ENCODE measurements at regions not wholly inside any gene's neighbourhood (a gene's known extent, or its start where the extent isn't known, plus 50 kb on each side); places are given as distances from the start of the nearest gene placed in this dataset.

DNA sequence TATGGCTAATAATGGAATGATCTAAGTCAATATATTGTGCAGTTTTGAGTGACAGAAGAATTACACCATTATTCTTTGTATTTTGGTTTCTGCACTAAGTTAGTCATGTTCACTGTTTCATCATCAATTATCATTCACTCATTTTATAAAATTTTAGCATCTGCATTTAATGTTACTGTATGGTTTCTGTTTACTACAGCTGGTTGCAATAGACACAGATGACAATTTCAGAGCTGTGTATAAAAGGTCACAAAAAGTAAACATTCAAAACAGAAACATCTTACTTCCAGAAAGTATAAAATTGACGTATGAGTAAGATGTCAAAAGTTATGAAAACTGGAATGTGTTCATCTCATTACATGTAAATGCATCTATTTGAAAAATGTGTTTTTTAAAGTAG is 111.1 kb upstream of the GBE1 start:
- no peak overlapping the region for H3K4me3 ChIP-seq (replicated peaks in 1 of 3; ENCODE audit: low read depth in 2 of 3, low read length in 3 of 3)
- Mint-ChIP-seq H3K27me3 (ENCODE audit: low read depth in 3 of 3) (no peaks in the 10 kb centered on the region), H3K4me1 (peaks cover 14% of the 10 kb centered on the region), H3K36me3 (no peaks in the 10 kb centered on the region), H3K27ac (no peak overlapping the region), H3K4me3 (no peak overlapping the region), H3K9me3 (peaks cover 0 to 9% (median 3%) of the 10 kb centered on the region in 7 donors)
- DNase-seq = no peak
- intact Hi-C loops (cut with micrococcal nuclease) = no loop called here
- no peaks in the 10 kb centered on the region for H3K79me2 ChIP-seq (ENCODE audit: insufficient read depth, low read length)
- WGBS (ENCODE audit: insufficient coverage) = no CpG with 5 or more reads among the region's 1 CpG
- H3K9ac ChIP-seq (ENCODE audit: insufficient read depth, low read length, poor library complexity, severe bottlenecking) = no peak overlapping the region
- no peaks in the 10 kb centered on the region for H3K27me3 ChIP-seq (ENCODE audit: control insufficient read depth in 2 of 2, insufficient read depth in 2 of 2, low read length in 2 of 2)
- H3K9me3 ChIP-seq (replicated peaks in 1 of 2; ENCODE audit: control insufficient read depth in 1 of 2, insufficient read depth in 1 of 2, low read length in 2 of 2) = peaks cover 0 to 3% of the 10 kb centered on the region in 2 donors
- TF ChIP-seq, protein P1, sequence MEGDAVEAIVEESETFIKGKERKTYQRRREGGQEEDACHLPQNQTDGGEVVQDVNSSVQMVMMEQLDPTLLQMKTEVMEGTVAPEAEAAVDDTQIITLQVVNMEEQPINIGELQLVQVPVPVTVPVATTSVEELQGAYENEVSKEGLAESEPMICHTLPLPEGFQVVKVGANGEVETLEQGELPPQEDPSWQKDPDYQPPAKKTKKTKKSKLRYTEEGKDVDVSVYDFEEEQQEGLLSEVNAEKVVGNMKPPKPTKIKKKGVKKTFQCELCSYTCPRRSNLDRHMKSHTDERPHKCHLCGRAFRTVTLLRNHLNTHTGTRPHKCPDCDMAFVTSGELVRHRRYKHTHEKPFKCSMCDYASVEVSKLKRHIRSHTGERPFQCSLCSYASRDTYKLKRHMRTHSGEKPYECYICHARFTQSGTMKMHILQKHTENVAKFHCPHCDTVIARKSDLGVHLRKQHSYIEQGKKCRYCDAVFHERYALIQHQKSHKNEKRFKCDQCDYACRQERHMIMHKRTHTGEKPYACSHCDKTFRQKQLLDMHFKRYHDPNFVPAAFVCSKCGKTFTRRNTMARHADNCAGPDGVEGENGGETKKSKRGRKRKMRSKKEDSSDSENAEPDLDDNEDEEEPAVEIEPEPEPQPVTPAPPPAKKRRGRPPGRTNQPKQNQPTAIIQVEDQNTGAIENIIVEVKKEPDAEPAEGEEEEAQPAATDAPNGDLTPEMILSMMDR (IDR thresholded peaks at IDR 0.05) = no peak
- H3K36me3 ChIP-seq (replicated peaks in 1 of 2; ENCODE audit: control insufficient read depth in 1 of 2, insufficient read depth in 2 of 2, low read length in 2 of 2) = no peaks in the 10 kb centered on the region
- no peak overlapping the region for H2AFZ ChIP-seq (ENCODE audit: insufficient read depth, low read depth, low read length, poor library complexity, severe bottlenecking)
- H3K4me2 ChIP-seq (replicated peaks; ENCODE audit: extremely low read depth, low read length, poor library complexity, severe bottlenecking) = no peak overlapping the region
- no peaks in the 10 kb centered on the region for H4K20me1 ChIP-seq (ENCODE audit: insufficient read depth, low read length)
- H3K4me1 ChIP-seq (ENCODE audit: control insufficient read depth in 1 of 2, insufficient read depth in 2 of 2, low read length in 2 of 2) = peaks cover 0 to 5% of the 10 kb centered on the region in 2 donors
- no peak overlapping the region for H3K27ac ChIP-seq (ENCODE audit: low read depth in 1 of 2, low read length in 2 of 2)

DNA sequence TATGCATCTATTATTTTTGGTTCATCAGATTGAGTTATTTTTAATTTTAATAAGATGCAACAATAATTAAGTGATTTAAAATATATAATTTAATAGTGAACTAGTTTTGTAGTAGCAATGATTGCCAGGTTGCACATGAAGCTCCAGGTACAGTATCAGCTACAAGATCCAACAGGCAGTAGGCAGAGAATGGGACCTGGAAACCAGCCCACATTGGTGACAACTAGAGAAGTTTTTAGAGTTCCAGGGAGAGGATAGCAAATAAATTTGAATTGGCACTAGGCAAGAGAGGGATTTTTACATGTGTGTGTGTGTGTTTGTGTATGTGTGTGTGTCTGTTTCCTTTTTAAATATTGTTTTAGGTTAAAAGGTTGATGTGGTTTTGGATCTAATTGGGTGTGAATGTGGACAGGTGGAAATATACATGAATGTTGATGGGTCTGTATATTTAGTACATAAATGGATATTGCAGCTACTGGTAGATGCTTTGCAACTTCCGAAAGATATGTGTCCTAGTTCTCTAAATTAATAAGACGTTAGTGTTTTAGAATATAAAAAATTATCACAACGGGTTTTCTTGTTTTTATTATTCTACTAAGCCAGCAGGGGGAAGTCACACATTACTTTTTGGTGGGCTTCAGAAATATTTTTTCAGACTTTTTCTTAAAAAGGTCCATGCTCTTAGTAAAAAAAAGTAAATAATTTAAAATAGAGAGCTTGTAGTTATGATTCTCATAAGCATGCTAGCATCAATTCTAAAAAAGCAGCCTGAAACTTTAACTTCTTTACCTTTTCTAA is 110.1 kb upstream of the GBE1 start:
- intact Hi-C loops (cut with micrococcal nuclease) = no loop called here
- H3K4me2 ChIP-seq (replicated peaks; ENCODE audit: extremely low read depth, low read length, poor library complexity, severe bottlenecking) = no peak overlapping the region
- no CpG with 5 or more reads among the region's 3 CpGs for WGBS (ENCODE audit: insufficient coverage)
- Mint-ChIP-seq H3K4me1 (peaks cover 14% of the 10 kb centered on the region), H3K36me3 (no peaks in the 10 kb centered on the region), H3K4me3 (no peak overlapping the region), H3K9me3 (peaks cover 0 to 4% (median 2%) of the 10 kb centered on the region in 7 donors), H3K27me3 (ENCODE audit: low read depth in 3 of 3) (no peaks in the 10 kb centered on the region), H3K27ac (no peak overlapping the region)
- H3K4me3 ChIP-seq (replicated peaks in 1 of 3; ENCODE audit: low read depth in 2 of 3, low read length in 3 of 3) = no peak overlapping the region
- H3K79me2 ChIP-seq (ENCODE audit: insufficient read depth, low read length) = no peaks in the 10 kb centered on the region
- no peaks in the 10 kb centered on the region for H4K20me1 ChIP-seq (ENCODE audit: insufficient read depth, low read length)
- H2AFZ ChIP-seq (ENCODE audit: insufficient read depth, low read depth, low read length, poor library complexity, severe bottlenecking) = no peak overlapping the region
- DNase-seq = no peak
- no peak overlapping the region for H3K27ac ChIP-seq (ENCODE audit: low read depth in 1 of 2, low read length in 2 of 2)
- TF ChIP-seq, protein P1 (IDR thresholded peaks at IDR 0.05) = peak; percentile 16
- H3K27me3 ChIP-seq (ENCODE audit: control insufficient read depth in 2 of 2, insufficient read depth in 2 of 2, low read length in 2 of 2) = no peaks in the 10 kb centered on the region
- no peak overlapping the region for H3K9ac ChIP-seq (ENCODE audit: insufficient read depth, low read length, poor library complexity, severe bottlenecking)
- no peaks in the 10 kb centered on the region for H3K36me3 ChIP-seq (replicated peaks in 1 of 2; ENCODE audit: control insufficient read depth in 1 of 2, insufficient read depth in 2 of 2, low read length in 2 of 2)
- H3K9me3 ChIP-seq (replicated peaks in 1 of 2; ENCODE audit: control insufficient read depth in 1 of 2, insufficient read depth in 1 of 2, low read length in 2 of 2) = no peaks in the 10 kb centered on the region
- H3K4me1 ChIP-seq (ENCODE audit: control insufficient read depth in 1 of 2, insufficient read depth in 2 of 2, low read length in 2 of 2) = peaks cover 0 to 5% of the 10 kb centered on the region in 2 donors

Data from CD14-positive monocyte (primary cell).